HFF-Myc (cell line): ENCODE measurements at regions not wholly inside any gene's neighbourhood (a gene's known extent, or its start where the extent isn't known, plus 50 kb on each side); places are given as distances from the start of the nearest gene placed in this dataset.
"Not testable (repeated sequence)": the region's sequence is repeated elsewhere in the genome, so short reads cannot be mapped to it uniquely, and the experiment has no call there.

Experiments used
- DNase-seq: peaks from one replicate; pipeline ENCODE4 v3.0.0-alpha.2; 2011; ENCODE audit warnings: low read depth; ENCODE audit errors: extremely low read depth
- H3K4me3 ChIP-seq: replicated peaks from 2 replicates; pipeline ENCODE4 v1.5.1; 2011; ENCODE audit warnings: low read depth, mild to moderate bottlenecking, control low read depth, low read length
- CTCF ChIP-seq: IDR thresholded peaks from 2 replicates; pipeline ENCODE4 v1.5.1; 2012; ENCODE audit warnings: mild to moderate bottlenecking, low read depth, low read length, control low read depth; ENCODE audit errors: missing control alignments

DNA sequence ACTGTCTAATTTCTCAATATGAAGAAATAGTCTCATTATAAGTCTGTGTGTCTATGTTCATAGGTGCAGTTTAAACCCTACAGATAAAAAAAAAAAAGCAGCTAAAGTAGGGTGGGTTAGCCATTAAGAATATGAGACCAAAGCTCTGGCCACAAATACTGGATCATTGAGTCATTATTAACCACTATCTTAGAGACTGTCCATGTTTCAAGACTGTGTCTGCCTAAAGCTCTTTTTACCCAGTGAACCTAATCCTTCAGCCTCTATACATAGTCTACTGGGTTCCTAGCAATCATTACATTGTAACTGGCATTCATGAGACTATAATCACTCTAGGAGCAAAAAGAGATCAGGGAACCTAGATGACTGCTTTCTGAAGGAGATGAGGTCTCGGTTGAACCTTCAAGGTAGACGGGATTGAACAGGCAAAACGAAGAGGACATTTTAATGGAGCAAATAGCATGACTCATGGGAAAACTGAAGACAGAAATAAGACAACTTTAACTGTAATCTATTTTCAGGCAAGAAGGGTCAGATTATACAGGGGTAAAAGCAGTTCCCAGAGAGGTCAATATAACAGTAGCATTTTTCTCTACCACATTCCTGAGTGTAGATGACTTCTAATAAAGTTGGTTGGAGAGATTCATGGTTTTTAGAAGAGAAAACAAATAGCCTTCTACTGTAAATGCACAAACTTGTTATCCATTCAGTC lies 64.0 kb upstream of the FIBIN start:
- TF ChIP-seq CTCF: no peak
- H3K4me3 ChIP-seq: no peak overlapping the region
- no peak for DNase-seq

DNA sequence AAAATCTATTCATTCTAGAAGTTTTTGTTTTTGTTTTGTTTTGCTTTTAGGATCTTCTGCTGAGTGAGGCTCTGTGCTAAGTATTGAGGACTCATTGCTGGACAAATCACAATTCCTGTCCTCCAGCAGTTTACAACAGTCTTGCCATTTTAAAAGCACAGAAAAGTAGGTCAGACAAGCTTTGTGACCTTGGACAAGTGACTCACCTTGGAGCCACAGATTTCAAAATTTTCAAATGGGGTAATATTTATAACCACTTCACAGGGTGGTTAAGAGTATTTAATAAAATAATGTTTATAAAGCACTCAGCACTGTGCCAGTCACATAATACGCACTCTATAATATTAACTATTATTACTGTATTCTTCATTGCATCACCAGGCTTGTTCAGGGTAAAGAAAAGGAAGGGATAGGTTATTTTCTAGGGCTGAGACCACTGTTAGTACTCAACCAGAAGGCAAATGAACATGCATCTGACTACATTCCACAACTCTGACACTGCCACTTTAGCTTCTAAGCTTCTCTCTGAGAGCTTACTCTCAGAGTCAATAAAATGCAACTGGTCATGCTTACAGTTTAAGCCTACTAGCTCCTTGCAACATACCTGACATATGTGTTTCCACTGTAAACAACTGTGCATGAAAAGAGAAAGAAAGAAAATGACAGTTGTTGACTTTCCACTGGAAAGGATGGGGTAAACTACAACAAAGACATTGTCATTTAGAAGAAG lies 63.2 kb upstream of the FIBIN start:
- DNase-seq: peak; percentile 70
- H3K4me3 ChIP-seq: no peak overlapping the region
- no peak for TF ChIP-seq CTCF

DNA sequence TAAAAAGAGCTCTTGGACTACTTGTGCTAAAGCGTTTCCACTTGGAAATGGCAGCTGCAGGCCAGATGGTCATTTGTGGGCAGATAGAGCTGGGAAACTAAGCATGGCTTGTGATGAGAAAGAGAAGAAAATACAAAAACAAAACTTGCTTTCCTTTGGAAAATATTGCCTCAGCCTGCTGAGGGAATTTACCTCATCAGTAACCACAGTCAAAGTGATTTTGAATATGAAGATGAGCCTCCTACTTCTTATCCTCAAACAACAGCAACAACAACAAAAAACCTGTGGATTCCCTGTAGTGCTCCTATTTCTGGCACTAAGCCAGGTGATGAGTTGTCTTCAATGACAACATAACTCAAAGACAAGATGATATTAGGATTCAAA lies 62.7 kb upstream of the FIBIN start:
- TF ChIP-seq CTCF: no peak
- DNase-seq: no peak

DNA sequence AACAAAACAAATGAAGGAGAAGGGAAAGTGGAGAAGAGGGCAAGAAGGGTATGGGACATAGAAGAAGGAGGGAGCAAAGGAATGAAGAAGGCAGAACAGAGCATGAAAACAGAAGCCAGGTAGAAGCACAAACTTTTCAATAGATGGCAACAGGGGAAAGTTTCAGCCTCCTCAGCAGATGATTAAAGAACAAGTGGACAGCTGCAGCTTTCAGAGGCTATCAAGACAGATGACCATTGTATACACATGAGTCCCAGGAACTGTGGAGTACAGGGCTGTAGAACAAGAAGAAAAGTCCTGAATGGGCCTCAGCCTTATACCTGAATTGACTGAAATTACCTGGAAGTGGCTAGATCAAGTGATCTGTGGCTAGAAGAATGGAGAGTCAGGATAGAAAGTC lies 62.0 kb upstream of the FIBIN start:
- no peak overlapping the region for H3K4me3 ChIP-seq
- no peak for TF ChIP-seq CTCF
- DNase-seq: no peak

More for the DNA sequence above, 62.7 kb upstream of the FIBIN start:
- H3K4me3 ChIP-seq: no peak overlapping the region

- no peak for TF ChIP-seq CTCF
- no peak for DNase-seq
- H3K4me3 ChIP-seq: no peak overlapping the region
Measured at GRCh38 chr11:26936109-26936508, 57.8 kb upstream of the FIBIN start.

GRCh38 chr11:26937386-26937785 lies 56.5 kb upstream of the FIBIN start:
- no peak overlapping the region for H3K4me3 ChIP-seq
- TF ChIP-seq CTCF: no peak
- no peak for DNase-seq

GRCh38 chr11:26940501-26940900 lies 53.4 kb upstream of the FIBIN start:
- not testable (repeated sequence) for H3K4me3 ChIP-seq, DNase-seq
